GM12865 (cell line): ENCODE measurements at regions not wholly inside any gene's neighbourhood (a gene's known extent, or its start where the extent isn't known, plus 50 kb on each side); places are given as distances from the start of the nearest gene placed in this dataset.

Experiments used
- DNase-seq: peaks from one replicate; pipeline ENCODE4 v3.0.0; 2010; ENCODE audit warnings: low read depth
- H3K4me3 ChIP-seq: 2 replicates; pipeline ENCODE4 v1.5.1; 2011; ENCODE audit warnings: mild to moderate bottlenecking, low read depth, low read length, control low read depth
- TF ChIP-seq, protein P1 (sequence below): IDR thresholded peaks from 2 replicates; pipeline ENCODE4 v1.5.1; 2011; ENCODE audit warnings: low read length, control low read depth, low read depth, inconsistent platforms; ENCODE audit not compliant: insufficient read depth; ENCODE audit errors: missing control alignments

DNA sequence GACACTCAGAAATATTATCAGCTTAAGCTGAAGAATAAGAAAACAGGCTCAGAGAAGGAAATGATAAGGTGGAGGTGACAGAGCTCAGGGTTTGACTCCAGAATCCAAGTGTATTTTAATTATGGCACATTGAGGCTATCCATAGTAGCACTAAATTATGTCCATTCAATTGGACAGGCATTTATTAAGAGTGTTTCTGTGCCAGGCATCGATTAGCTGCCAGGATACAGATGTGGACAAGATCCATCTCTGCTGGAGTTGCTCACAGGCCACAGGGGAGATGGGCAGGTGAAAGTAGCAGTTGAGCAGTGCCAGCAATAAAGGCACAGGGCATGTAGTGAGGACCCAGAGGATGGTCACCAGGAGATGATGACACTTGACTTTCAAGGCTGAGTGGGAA, 592.5 kb downstream of the INSC start:
- TF ChIP-seq, protein P1, sequence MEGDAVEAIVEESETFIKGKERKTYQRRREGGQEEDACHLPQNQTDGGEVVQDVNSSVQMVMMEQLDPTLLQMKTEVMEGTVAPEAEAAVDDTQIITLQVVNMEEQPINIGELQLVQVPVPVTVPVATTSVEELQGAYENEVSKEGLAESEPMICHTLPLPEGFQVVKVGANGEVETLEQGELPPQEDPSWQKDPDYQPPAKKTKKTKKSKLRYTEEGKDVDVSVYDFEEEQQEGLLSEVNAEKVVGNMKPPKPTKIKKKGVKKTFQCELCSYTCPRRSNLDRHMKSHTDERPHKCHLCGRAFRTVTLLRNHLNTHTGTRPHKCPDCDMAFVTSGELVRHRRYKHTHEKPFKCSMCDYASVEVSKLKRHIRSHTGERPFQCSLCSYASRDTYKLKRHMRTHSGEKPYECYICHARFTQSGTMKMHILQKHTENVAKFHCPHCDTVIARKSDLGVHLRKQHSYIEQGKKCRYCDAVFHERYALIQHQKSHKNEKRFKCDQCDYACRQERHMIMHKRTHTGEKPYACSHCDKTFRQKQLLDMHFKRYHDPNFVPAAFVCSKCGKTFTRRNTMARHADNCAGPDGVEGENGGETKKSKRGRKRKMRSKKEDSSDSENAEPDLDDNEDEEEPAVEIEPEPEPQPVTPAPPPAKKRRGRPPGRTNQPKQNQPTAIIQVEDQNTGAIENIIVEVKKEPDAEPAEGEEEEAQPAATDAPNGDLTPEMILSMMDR = no peak
- H3K4me3 ChIP-seq = no peak overlapping the region
- no peak for DNase-seq

DNA sequence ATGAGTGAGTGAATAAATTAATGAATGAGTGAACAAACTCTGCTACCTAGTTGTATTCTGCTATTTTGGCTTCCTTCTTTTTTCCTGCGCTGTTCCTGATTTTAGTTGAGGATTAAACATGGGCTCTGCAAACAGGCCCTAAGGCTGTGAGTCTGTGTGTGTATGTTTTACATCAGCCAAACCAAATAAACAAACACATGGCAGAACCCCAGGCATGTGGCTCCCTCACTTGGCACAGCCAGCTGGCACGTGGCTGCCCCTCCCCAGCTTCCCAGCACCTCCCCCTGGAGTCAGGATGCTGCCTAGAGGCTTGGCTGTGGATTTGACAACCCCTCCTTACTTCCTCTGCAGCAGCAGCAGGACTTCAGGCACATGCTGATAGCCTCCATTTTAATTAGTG, 593.2 kb downstream of the INSC start:
- H3K4me3 ChIP-seq = no peak overlapping the region
- TF ChIP-seq, protein P1 = no peak
- DNase-seq = no peak

GRCh38 chr11:15710580-15711275, 596.0 kb downstream of the INSC start:
- TF ChIP-seq, protein P1 = no peak
- no peak for DNase-seq
- no peak overlapping the region for H3K4me3 ChIP-seq

DNA sequence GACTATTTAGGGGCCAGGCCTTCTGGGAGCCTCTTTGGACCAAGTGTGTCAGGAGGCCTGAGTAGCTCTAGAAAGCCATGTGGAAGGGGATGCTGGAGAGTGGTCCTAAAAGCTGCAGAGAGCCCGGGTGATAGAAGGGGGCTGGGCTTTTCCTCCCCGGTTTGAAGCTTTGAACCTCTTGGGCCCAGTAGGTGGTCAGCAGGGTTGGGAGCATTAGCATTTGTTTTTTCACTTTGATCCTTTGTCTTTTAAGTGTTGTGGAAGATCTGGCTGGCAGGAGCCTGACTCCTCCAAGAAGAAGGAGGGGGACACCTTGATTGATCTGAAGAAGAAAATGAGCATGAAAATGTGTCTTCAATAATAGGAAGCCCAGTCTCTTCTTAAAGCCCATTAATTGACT, 596.6 kb downstream of the INSC start:
- no peak overlapping the region for H3K4me3 ChIP-seq
- DNase-seq = no peak
- TF ChIP-seq, protein P1 = no peak

DNA sequence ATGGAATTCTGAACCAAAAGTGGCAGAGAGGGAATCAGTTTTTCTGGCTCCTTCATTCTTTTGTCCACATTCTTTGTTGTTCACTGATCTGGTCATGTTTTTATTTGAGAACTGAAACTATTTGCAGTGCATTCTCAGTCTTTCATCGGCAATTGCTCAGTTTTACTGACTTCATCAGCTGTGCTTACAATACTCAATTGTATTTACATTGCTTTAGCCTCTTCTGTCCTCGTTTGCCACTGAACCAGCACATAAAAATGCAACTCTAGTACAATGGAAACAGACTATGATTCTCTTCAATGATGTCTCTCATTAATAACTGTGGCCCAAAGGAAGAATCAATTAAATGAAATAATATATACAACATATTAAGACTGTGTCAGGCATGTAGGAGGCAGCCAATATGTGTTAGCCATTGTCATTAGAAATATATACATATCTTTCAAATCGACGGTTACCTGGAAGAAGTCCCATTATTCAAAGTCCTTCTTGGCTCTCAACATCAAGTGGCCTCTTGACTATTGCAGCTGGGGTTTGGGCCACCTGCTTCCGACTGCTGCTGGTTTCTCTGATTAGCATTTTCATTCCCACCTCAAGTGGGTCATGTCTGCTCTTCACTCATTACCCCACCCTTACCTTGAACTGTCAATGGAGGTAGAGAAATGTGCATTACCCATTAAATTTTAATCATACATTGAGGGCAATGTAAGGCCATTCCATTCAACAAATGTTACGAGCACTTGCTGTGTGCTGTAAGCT, 600.1 kb downstream of the INSC start:
- no peak for DNase-seq

DNA sequence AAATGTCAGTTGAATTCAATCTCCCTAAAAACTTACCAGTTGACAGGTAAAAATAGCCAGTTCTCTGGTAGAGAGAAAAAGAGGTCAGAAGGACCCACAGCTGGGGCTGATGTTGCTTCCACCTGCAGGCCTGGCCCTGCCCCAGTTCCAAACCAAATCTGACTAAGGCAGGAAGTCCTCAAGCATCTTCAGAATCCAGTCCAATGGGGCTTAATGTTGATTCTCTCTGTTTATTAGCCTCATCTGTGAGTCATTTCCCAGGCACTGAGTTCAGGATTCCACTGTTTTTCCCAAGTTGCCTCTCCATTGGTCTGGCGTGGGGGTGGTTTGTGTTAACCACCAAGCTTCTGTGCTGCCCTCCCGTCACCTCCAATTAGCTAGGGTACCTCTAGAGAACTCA, 601.8 kb downstream of the INSC start:
- TF ChIP-seq, protein P1 = no peak
- DNase-seq = no peak
- H3K4me3 ChIP-seq = no peak overlapping the region

More for the DNA sequence above, 600.1 kb downstream of the INSC start:
- TF ChIP-seq, protein P1 = no peak
- H3K4me3 ChIP-seq = no peak overlapping the region
